ENCODE measurements at regions not wholly inside any gene's neighbourhood (a gene's known extent, or its start where the extent isn't known, plus 50 kb on each side); places are given as distances from the start of the nearest gene placed in this dataset.

GRCh38 chr18:53894675-53895442 lies 329.6 kb downstream of the MBD2 start:
- no peak overlapping the region for H3K4me3 ChIP-seq
- no peak overlapping the region for H3K27ac ChIP-seq
- TF ChIP-seq POLR2AphosphoS5 (IDR thresholded peaks at IDR 0.05) (no peak), EP300 (IDR thresholded peaks at IDR 0.05) (no peak), POLR2A (IDR thresholded peaks at IDR 0.05) (no peak), CTCF (IDR thresholded peaks at IDR 0.05) (no peak)
- no peak for DNase-seq
- H3K36me3 ChIP-seq = no peaks in the 10 kb centered on the region
- intact Hi-C loops (cut with DNase I) = no loop called here
- H3K27me3 ChIP-seq = no peaks in the 10 kb centered on the region
- H3K4me1 ChIP-seq = no peaks in the 10 kb centered on the region
- 75 to 82% methylated on average over 5 of the region's 5 CpGs for WGBS, 2 donors
- H3K9me3 ChIP-seq = no peaks in the 10 kb centered on the region

- Histone ChIP-seq H3K4me3 (no peak overlapping the region), H3K9me3 (no peaks in the 10 kb centered on the region), H3K27ac (no peak overlapping the region), H3K4me1 (no peaks in the 10 kb centered on the region), H3K27me3 (no peaks in the 10 kb centered on the region), H3K36me3 (no peaks in the 10 kb centered on the region)
- TF ChIP-seq CTCF (IDR thresholded peaks at IDR 0.05) = no peak
- no peak for TF ChIP-seq POLR2AphosphoS5 (IDR thresholded peaks at IDR 0.05)
- TF ChIP-seq EP300 (IDR thresholded peaks at IDR 0.05) = no peak
- TF ChIP-seq POLR2A (IDR thresholded peaks at IDR 0.05) = no peak
- intact Hi-C loops (cut with DNase I) = no loop called here
- WGBS, 2 donors = 95% methylated on average over 3 of the region's 3 CpGs
- DNase-seq = no peak
Measured at GRCh38 chr18:53887447-53887846, 337.0 kb downstream of the MBD2 start.

- H3K27ac ChIP-seq = no peak overlapping the region
- no peak overlapping the region for H3K4me3 ChIP-seq
- WGBS, 2 donors = 39 to 64% methylated on average over 1 of the region's 1 CpG
- H3K9me3 ChIP-seq = peaks cover 0 to 3% (median 0%) of the 10 kb centered on the region in 4 donors
- DNase-seq = no peak
- H3K4me1 ChIP-seq = no peaks in the 10 kb centered on the region
- intact Hi-C loops (cut with DNase I) = no loop called here
- H3K36me3 ChIP-seq = no peaks in the 10 kb centered on the region
- H3K27me3 ChIP-seq = no peaks in the 10 kb centered on the region
- no peak for TF ChIP-seq EP300 (IDR thresholded peaks at IDR 0.05)
- TF ChIP-seq POLR2AphosphoS5 (IDR thresholded peaks at IDR 0.05) = no peak
- TF ChIP-seq CTCF (IDR thresholded peaks at IDR 0.05) = no peak
- no peak for TF ChIP-seq POLR2A (IDR thresholded peaks at IDR 0.05)
Measured at GRCh38 chr18:53886058-53886457, 338.4 kb downstream of the MBD2 start.

GRCh38 chr18:53883771-53884170 lies 340.7 kb downstream of the MBD2 start:
- H3K4me1 ChIP-seq = no peaks in the 10 kb centered on the region
- DNase-seq = no peak
- WGBS, 2 donors = 95 to 96% methylated on average over 2 of the region's 2 CpGs
- H3K4me3 ChIP-seq = no peak overlapping the region
- no peaks in the 10 kb centered on the region for H3K36me3 ChIP-seq
- TF ChIP-seq POLR2AphosphoS5 (IDR thresholded peaks at IDR 0.05) (no peak), CTCF (IDR thresholded peaks at IDR 0.05) (no peak), POLR2A (IDR thresholded peaks at IDR 0.05) (no peak), EP300 (IDR thresholded peaks at IDR 0.05) (no peak)
- intact Hi-C loops (cut with DNase I) = no loop called here
- H3K9me3 ChIP-seq = peaks cover 0 to 3% (median 0%) of the 10 kb centered on the region in 4 donors
- H3K27ac ChIP-seq = no peak overlapping the region
- no peaks in the 10 kb centered on the region for H3K27me3 ChIP-seq

GRCh38 chr18:53874103-53874502 lies 350.4 kb downstream of the MBD2 start:
- intact Hi-C loops (cut with DNase I) = no loop called here
- H3K36me3 ChIP-seq = no peaks in the 10 kb centered on the region
- no peaks in the 10 kb centered on the region for H3K4me1 ChIP-seq
- DNase-seq = no peak
- no peak overlapping the region for H3K27ac ChIP-seq
- no peaks in the 10 kb centered on the region for H3K9me3 ChIP-seq
- H3K4me3 ChIP-seq = no peak overlapping the region
- WGBS, 2 donors = 87 to 88% methylated on average over 2 of the region's 2 CpGs
- H3K27me3 ChIP-seq = no peaks in the 10 kb centered on the region
- TF ChIP-seq EP300 (IDR thresholded peaks at IDR 0.05) = no peak
- no peak for TF ChIP-seq POLR2AphosphoS5 (IDR thresholded peaks at IDR 0.05)
- no peak for TF ChIP-seq CTCF (IDR thresholded peaks at IDR 0.05)
- TF ChIP-seq POLR2A (IDR thresholded peaks at IDR 0.05) = no peak
